DMS53 (cell line): ENCODE measurements at regions not wholly inside any gene's neighbourhood (a gene's known extent, or its start where the extent isn't known, plus 50 kb on each side); places are given as distances from the start of the nearest gene placed in this dataset.
"Not testable (repeated sequence)": the region's sequence is repeated elsewhere in the genome, so short reads cannot be mapped to it uniquely, and the experiment has no call there.

ENCODE experiments used
- DNase-seq: peaks from one replicate; lab custom pipeline; 2025; lab: John Stamatoyannopoulos, UW

DNA sequence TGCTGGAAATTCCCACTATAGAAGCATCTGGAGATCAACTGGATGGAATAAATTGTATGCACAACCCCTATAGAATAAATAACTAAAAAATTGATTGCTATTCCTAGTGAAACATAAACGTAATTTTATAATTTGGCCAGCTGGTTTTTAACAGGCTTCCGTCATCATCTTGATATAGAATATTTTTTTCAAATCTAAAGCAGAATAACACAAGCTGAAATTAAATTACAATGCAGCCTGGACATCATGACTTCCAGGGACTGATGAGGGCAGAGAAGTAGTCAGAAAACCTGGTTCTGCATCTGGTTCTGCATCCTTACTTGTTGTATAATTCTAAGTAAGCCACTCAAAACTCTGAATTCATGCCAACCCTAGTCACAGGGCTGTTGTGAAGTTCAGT is 146.1 kb downstream of the MEX3B start:
- DNase-seq: no peak

DNA sequence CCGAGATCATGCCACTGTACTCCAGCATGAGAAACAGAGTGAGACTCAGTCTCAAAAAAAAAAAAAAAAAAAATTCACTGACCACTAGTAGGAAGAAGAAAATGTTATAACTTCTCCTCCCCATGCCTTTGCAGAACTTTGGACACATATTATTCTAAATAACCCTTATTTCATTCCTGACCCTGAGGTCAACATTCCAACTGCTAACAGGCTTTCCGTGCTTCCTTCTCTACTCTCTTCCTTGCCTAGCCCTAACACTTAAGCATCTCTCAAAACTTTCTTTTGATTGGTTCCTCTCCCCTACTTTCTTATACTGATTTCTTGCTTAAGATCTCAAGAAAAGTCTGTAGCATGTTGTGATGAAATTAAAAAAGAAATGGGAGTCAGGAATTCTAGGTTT is 146.8 kb downstream of the MEX3B start:
- DNase-seq: no peak

DNA sequence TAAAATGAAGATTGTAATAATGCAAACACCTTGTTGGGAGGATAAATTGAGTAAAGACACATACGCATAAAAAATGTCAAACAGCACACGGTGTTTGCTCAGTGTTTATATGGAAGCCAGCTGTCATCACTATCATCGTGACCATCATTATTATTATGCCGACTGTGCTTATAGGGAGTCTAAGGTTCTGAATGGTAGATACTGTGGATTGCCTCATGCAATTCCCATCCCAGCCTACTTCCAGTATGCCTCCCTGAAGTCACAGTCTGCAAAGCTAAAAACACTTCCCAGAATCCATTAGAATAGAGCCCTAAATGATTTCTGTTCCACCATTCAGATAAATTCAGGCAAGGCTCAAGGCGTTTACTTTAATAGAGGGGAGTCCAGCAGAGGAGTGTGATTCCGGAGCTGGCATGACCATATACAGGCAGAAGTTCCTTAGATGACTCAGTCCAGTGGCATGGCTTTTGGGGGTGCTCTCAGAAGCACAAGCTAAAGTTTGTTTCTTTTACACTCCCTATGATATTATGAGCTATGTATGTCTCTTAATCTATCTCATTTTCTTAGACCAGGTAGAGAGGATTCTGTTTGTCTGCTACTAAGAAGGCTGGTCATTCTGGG is 148.7 kb downstream of the MEX3B start:
- no peak for DNase-seq

DNA sequence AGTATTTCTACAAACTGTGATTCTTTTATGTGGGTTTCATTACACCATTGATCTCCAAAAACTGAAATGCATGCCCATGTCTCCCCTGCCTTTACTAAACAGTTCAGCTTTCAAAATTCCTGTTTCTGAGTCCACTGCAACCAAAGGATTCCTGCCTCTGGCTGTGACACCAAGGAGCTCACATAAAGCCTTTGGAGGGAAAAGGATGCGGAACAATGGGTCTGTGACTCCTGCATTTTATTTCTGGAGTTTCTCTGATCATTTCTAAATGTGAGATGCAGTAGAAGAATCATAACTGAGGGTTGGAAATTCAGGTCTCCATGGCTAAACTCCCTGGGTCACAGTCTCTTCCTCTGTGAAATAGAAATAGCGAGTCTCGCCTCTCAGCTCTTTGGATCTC is 149.5 kb downstream of the MEX3B start:
- DNase-seq: no peak

DNA sequence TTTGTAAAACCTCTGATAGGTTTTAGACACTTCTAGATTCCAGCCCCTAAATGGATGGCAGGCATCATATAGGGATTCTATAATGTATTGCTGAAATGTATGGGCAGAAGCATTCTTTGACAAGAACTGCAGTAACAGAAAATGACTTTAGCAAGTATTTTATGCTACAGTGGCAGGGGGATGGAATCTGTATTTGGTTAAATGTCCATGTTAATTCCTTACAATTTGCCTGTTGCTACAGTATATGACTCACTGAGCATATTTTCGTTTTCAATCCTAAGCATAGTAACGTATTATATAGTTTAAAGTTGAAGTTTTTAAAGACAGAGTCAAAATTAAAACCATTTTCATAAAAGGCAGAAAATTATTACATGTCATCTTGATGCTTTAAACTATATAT is 150.1 kb downstream of the MEX3B start:
- no peak for DNase-seq

DNA sequence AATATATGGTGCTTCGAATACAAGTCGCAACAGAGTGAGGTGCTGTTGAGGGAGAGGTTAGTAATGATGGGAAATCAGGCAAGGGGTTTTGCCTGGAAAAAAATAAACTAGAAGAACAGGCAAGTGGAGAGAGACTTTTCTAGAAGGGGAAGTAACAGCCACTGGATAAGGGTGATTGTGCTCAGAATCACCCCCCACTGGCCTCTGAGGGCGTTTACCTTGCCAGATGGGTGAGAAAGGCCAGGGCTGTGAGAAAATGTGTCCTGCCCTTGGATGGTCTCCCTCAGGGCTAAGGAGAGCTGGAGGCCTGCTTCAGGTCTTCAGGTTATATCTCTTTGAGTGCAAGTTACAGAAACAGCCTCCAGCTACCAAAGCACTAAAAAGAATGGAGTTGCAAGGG is 151.8 kb downstream of the MEX3B start:
- DNase-seq: no peak

DNA sequence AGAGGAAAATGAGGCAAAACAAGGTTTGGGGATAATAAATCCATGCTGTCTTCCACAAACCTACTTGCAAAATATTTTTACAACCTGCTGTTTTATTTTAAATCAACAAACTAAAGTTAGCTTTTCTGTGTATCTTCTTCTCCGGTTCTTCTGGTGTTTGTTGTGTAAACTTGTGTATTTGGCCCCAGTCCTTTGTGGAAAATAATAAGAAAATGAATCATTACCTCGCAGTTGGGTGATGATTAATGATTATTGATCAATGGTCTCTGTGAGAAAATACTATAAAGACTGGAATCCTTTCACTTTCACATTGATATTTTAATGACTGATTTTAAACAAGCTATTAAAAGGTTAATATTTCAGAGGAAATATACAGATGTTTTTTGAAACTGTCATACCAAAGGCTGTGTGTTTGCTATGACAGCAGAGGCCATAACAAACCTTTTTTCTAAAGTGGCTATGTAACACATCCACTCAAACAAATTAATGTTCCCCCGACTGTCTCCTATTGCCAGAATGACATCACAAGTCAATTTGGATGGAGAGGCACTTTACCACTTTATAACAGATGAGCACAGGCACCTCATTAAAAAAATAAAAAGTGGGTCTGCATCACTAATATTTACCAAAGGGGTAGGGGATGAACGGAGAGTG is 152.5 kb downstream of the MEX3B start:
- DNase-seq: peak; percentile 18

DNA sequence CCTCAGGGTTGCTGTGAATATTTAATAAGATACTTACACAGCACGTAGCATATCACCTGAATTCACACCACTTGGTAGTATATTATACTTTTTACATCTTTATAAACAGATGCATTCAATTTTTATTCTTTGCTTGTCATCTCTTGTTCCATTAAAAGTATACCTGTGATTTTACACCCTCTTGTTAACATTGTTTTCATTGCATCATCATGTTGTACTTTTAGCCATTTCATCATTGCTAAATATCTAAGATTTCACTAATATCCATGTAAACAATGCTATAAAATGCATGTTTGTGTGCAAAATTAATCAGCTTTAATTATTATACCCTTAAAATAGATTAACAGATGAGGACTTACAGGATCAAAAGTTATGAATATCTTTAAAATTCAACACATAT is 155.3 kb downstream of the MEX3B start:
- DNase-seq: no peak

DNA sequence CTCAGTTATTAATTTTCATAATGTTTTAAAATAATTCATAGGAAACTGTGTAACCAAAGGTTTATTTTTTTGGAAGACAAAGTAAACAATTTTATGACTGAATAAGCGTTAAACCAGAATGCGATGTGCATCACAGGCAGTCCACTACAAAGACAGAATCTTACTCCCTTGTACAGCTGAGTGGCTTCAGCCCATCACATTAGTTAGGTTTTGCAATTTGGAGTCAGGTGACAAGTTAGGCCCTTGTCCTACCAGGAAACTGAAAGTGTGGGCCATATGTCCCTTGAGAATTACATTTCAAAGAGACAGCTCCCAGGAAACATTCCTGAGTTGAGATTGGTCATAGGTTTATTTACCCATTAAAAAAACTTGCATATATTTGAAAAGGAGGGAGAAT is 156.3 kb downstream of the MEX3B start:
- DNase-seq: no peak

DNA sequence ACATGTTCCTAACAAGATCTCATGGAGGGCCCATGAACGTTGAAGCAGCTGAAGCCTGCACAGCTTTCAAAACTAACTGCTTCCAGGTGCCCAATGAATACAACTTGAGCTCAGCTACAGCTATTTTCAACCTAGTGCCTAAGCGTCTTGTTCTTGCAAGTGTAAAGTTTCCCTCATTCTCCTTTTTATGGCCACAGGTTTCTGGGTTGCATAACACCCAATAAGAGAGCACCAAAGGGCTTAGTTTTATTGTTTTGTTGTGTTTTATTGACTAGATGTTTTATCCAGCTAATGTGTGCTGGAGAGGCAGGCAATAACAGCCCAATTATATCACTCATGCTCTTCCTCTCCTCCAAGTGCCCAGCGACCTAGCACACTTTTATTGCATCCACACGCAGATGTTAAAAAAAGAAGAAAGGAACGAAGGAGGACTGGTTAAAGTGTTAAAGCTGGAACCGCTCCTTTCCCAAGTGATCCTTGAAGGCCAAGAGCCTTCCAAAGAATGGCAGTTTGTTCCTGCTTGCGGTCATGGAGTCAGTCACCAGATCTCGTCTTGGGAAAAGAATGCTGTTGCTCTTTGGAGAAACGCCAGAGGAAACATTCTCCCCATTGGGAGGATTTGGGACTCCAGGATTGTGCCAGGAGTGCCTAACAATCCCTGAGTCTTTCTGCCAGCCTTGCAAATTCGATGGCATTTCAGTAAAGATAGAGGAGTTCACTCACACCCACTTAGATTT is 156.9 kb downstream of the MEX3B start:
- no peak for DNase-seq

DNA sequence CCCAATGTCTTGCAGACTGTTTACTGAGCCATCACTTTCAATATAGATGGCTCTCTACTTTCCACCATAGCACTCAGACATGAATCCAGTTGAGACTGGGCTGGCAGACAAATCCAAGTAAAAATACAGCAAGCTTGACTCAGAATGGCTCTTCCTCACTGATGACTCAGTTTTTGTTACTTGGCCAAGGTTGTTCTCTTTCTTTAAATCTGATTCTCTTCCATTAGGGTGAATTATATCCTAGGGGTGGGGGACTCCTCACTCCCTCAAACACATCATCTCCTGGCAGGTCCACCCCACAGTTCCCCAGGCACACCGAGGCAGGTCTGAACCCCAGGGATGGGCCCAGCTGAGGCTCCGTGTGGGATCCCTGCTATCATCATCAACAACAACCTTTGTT is 157.9 kb downstream of the MEX3B start:
- DNase-seq: no peak

DNA sequence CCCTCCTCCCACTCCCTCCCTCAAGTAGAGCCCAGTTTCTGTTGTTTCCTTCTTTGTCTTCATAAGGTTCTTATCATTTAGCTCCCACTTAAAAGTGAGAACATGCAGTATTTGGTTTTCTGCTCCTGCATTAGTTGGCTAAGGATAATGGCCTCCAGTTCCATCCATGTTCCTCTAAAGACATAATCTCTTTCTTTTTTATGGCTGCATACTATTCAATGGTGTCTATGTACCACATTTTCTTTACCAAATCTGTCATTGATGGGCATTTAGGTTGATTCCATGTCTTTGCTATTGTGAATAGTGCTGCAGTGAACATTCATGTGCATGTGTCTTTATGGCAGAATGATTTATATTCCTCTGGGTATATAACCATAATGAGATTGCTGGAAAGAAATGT is 158.6 kb downstream of the MEX3B start:
- not testable (repeated sequence) for DNase-seq

DNA sequence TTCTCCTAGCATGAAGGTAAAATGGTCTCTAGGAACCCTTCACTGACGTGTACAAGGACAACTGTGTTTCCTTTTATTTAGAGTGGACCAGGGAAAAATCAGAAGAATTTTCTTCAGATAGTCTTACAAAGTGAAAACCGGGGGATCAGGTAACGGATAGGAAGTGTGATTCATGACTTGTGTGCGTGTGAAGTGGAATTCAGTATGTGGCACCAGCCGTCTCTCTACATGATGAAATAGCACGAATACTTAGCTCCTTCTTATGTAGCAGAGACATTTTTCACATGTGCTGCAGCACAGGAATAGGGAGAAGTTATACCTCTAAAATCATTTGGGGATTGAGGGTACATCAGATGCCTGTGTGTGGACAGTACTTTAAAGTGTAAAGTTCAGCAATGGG is 159.2 kb downstream of the MEX3B start:
- DNase-seq: no peak

DNA sequence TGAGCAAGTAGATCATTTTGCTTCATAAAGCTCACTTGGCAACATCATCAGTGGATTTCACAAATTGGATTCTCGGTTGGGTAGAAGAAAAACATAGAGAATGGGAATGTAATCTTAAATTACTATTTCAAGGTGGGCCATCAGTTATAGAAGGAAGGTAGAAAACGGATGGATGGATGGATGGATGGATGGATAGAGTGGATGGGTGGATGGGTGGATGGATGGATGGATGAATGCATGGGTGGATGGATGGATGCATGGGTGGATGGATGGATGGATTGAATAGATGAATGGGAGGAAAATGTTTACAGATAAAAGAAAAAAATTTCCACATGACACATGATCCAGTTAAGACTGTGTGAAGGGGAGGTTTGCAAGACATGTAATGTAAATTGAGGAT is 159.7 kb downstream of the MEX3B start:
- no peak for DNase-seq

DNA sequence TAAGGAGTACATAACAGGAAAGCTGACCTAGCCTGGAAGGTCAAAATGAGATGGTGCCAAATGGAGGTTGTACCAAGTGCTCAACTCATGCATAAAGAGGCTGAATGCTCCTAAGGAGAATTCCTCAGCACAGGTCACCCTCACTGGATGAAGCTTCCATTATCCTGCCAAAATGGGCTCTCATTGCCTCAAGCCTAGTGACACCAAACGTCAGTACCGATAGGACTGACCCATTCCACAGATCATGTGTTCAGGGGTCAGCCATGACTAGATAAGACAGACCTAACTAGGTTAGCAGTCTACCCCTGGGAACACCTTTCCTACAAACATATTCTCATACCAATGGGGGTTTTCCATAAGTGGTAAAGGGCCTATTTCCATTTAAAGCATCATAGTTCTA is 160.7 kb downstream of the MEX3B start:
- no peak for DNase-seq

DNA sequence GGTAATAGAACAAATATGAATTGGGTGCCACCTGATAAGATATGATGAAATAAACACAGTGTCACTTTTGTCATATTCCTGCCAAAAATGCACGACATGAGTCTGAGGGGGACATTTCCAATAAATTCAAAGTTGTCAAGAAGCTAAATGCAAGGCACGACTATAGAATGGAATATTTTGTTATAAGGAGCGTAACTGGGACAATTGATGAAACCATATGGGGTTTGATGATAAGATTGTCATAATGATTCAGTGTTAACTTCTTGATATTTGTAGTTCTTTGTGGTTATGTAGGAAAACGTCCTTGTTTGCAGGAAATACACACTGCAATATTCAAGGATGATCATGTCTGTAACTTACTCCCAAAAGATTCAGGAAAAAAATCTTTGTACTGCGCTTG is 163.3 kb downstream of the MEX3B start:
- DNase-seq: no peak

DNA sequence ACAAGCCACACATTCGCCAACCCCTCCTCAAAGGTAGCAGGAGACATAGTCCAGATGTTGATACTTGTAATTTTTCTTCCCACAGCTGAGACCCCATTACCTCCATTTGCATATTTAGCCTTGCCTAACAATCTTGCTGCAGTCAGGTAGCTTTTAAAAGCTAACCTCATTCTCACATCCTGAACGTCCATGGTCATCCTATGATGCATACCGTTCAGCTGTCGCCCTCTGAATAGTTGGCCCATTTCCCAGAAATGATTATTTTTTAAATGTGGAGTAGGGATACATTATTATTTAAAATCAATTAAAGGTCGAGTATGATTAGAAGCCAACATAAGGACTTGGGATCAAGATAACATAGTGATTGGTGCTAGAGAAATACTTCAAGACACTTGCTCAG is 165.0 kb downstream of the MEX3B start:
- no peak for DNase-seq

DNA sequence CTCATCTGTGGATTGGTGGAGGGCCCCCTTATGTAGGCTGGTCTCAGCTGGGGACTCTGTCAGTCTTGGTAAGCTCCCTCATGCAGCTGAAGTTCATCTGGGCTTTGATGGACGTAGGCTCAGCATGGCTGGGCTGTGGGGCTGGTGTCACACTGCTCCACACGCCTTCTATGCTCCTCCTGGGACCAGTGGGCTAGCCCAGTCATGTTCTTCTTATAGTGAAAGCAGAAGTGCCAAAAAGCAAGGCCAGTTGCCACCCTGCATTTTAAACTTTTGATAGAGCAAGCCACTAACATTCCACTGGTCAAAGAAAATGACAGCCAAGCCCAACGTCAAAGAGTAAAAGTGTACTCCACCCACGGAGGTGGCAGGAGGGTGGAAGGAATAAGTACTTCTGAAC is 165.5 kb downstream of the MEX3B start:
- DNase-seq: no peak

DNA sequence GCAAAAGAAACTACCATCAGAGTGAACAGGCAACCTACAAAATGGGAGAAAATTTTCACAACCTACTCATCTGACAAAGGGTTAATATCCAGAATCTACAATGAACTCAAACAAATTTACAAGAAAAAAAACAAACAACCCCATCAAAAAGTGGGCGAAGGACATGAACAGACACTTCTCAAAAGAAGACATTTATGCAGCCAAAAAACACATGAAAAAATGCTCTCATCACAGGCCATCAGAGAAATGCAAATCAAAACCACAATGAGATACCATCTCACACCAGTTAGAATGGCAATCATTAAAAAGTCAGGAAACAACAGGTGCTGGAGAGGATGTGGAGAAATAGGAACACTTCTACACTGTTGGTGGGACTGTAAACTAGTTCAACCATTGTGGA is 170.1 kb downstream of the MEX3B start:
- not testable (repeated sequence) for DNase-seq

DNA sequence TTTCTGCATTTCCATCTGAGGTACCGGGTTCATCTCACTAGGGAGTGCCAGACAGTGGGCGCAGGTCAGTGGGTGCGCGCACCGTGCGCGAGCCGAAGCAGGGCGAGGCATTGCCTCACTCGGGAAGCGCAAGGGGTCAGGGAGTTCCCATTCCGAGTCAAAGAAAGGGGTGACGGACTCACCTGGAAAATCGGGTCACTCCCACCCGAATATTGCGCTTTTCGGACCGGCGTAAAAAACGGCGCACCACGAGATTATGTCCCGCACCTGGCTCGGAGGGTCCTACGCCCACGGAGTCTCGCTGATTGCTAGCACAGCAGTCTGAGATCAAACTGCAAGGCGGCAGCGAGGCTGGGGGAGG is 175.1 kb downstream of the MEX3B start:
- not testable (repeated sequence) for DNase-seq

DNA sequence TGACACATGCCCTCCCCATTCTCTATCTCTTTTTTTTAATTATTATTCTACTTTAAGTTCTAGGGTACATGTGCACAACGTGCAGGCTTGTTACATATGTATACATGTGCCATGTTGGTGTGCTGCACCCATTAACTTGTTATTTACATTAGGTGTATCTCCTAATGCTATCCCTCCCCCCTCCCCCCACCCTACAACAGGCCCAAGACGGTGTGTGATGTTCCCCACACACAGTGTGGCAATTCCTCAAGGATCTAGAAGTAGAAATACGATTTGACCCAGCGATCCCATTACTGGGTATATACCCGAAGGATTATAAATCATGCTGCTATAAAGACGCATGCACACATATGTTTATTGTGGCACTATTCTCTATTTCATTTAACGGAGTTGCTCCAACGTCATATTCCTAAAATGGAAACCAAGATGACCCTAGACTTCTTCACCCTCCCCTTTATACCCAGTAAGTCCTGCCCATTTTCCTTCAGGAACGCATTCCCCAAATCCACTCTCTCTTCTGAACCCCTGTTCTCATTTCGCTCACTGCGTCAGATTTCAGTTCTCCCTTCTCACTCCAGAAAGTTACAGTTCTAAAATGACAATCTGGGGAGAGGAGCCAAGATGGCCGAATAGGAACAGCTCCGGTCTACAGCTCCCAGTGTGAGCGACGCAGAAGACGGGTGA is 175.6 kb downstream of the MEX3B start:
- DNase-seq: peak; percentile 26

DNA sequence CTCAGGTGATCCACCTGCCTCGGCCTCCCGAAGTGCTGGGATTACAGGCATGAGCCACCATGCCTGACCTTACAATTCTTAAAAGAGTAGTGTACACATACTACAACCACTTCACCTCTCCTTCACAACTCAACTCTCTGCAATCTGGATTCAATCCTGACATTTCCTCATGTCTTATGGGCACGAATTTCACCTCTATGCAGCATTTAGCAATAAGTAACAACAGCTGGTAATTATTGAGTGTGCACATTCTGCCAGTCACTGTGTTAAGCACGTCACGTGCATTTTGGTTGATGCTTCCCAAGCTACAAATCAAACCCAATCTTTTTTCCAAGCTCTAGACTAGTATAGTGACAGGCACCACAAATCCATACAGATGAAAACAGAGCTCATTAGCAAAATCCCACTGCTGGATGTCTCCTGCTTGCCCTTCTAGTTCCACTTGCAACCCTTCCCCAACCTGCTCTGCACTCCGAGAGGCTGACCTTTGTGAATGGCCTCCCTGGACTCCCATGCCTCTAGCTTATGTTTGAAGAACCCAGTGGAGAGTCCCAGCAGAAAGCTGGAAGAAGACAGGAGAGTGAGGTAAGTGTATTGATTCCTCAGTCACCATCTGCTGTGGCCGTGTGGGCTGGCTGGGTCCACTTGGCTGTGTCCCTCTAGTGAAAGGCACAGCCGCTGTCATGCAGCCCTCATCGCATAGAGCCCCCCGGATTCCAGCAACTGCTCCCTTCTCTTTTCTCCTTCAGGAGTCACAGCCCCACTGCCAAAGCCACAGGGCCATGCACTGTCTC is 176.5 kb downstream of the MEX3B start:
- peak; percentile 14 for DNase-seq
